GM03348 (cell line): ENCODE measurements at regions not wholly inside any gene's neighbourhood (a gene's known extent, or its start where the extent isn't known, plus 50 kb on each side); places are given as distances from the start of the nearest gene placed in this dataset.
"Not testable (repeated sequence)": the region's sequence is repeated elsewhere in the genome, so short reads cannot be mapped to it uniquely, and the experiment has no call there.

Experiments used
- DNase-seq: peaks from one replicate; pipeline ENCODE4 v3.0.0; 2012; ENCODE audit warnings: low spot score

GRCh38 chr6:115630424-115631024 is 430.2 kb downstream of the FRK start:
- no peak for DNase-seq

GRCh38 chr6:115629415-115629814 is 431.3 kb downstream of the FRK start:
- no peak for DNase-seq

- DNase-seq = no peak
Measured at GRCh38 chr6:115618256-115618655, 442.4 kb downstream of the FRK start.

GRCh38 chr6:115617031-115617430 is 443.7 kb downstream of the FRK start:
- no peak for DNase-seq

GRCh38 chr6:115613488-115613887 is 447.2 kb downstream of the FRK start:
- peak; percentile 64 for DNase-seq

- no peak for DNase-seq
Measured at GRCh38 chr6:115612796-115613479, 447.8 kb downstream of the FRK start.

GRCh38 chr6:115612216-115612615 is 448.5 kb downstream of the FRK start:
- no peak for DNase-seq

- no peak for DNase-seq
Measured at GRCh38 chr6:115610696-115611095, 450.0 kb downstream of the FRK start.

GRCh38 chr6:115609111-115609510 is 451.6 kb downstream of the FRK start:
- no peak for DNase-seq

- no peak for DNase-seq
Measured at GRCh38 chr6:115602466-115602865, 458.2 kb downstream of the FRK start.

GRCh38 chr6:115601509-115601908 is 459.2 kb downstream of the FRK start:
- DNase-seq = no peak

- no peak for DNase-seq
Measured at GRCh38 chr6:115601064-115601463, 459.6 kb downstream of the FRK start.

- DNase-seq = no peak
Measured at GRCh38 chr6:115594891-115595290, 465.8 kb downstream of the FRK start.

GRCh38 chr6:115592025-115592424 is 468.7 kb downstream of the FRK start:
- no peak for DNase-seq

GRCh38 chr6:115589072-115589471 is 471.6 kb downstream of the FRK start:
- not testable (repeated sequence) for DNase-seq

GRCh38 chr6:115583290-115583689 is 477.4 kb downstream of the FRK start:
- DNase-seq = no peak

GRCh38 chr6:115582386-115582785 is 478.3 kb downstream of the FRK start:
- DNase-seq = no peak

GRCh38 chr6:115579565-115579964 is 481.1 kb downstream of the FRK start:
- DNase-seq = not testable (repeated sequence)

- no peak for DNase-seq
Measured at GRCh38 chr6:115577270-115577669, 483.4 kb downstream of the FRK start.

- DNase-seq = no peak
Measured at GRCh38 chr6:115575285-115575684, 485.4 kb downstream of the FRK start.

GRCh38 chr6:115573861-115574260 is 486.8 kb downstream of the FRK start:
- no peak for DNase-seq

GRCh38 chr6:115570331-115570730 is 490.4 kb downstream of the FRK start:
- DNase-seq = peak; percentile 4

GRCh38 chr6:115554060-115554459 is 506.6 kb downstream of the FRK start:
- no peak for DNase-seq

- DNase-seq = no peak
Measured at GRCh38 chr6:115551527-115551926, 509.2 kb downstream of the FRK start.
